ENCODE measurements at regions not wholly inside any gene's neighbourhood (a gene's known extent, or its start where the extent isn't known, plus 50 kb on each side); places are given as distances from the start of the nearest gene placed in this dataset.

DNA sequence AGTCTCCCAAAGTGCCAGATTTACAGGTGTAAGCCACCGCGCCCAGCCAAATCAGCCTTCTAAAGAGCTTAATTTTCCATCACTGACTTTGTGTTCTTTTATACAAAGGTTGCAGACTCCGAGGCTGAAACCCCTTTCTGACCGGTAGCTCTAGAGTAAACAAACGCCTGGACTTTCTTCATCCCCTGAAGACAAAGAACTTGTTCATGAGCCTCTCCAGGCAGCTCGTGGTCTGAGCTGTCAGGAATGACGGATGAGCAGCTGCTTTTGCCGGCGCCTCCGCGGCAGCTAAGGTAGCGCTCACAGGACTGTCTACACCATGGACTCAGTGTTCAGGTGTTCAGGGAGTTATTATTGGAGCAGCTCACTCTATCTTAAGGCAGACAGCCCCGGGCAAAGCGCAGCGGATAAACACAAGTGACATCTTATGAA is 128.5 kb upstream of the ERRFI1 start:
- TF ChIP-seq, protein P1, sequence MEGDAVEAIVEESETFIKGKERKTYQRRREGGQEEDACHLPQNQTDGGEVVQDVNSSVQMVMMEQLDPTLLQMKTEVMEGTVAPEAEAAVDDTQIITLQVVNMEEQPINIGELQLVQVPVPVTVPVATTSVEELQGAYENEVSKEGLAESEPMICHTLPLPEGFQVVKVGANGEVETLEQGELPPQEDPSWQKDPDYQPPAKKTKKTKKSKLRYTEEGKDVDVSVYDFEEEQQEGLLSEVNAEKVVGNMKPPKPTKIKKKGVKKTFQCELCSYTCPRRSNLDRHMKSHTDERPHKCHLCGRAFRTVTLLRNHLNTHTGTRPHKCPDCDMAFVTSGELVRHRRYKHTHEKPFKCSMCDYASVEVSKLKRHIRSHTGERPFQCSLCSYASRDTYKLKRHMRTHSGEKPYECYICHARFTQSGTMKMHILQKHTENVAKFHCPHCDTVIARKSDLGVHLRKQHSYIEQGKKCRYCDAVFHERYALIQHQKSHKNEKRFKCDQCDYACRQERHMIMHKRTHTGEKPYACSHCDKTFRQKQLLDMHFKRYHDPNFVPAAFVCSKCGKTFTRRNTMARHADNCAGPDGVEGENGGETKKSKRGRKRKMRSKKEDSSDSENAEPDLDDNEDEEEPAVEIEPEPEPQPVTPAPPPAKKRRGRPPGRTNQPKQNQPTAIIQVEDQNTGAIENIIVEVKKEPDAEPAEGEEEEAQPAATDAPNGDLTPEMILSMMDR (conservative IDR thresholded peaks at IDR 0.05; ENCODE audit: low read length) = no peak
- TF ChIP-seq EZH2phosphoT487 (IDR thresholded peaks at IDR 0.05; ENCODE audit: borderline replicate concordance) = no peak

All from Loucy (cell line).